Neural crest cell (in vitro differentiated cells): ENCODE measurements at regions not wholly inside any gene's neighbourhood (a gene's known extent, or its start where the extent isn't known, plus 50 kb on each side); places are given as distances from the start of the nearest gene placed in this dataset.

Experiments used
- DNase-seq: peaks from one replicate; pipeline ENCODE4 v3.0.0; 2021; ENCODE audit warnings: low read depth, mixed read lengths, low spot score
- H3K27ac Mint-ChIP-seq: one replicate; pipeline ENCODE4 v1.8.0; 2021; ENCODE audit warnings: mild to moderate bottlenecking, mixed read lengths; ENCODE audit not compliant: unreplicated experiment
- H3K27me3 Mint-ChIP-seq: 2 replicates; pipeline ENCODE4 v1.8.0; 2021; ENCODE audit warnings: low read depth, mild to moderate bottlenecking, mixed read lengths
- H3K36me3 Mint-ChIP-seq: 2 replicates; pipeline ENCODE4 v1.8.0; 2021; ENCODE audit warnings: low read depth, mild to moderate bottlenecking, mixed read lengths
- H3K4me1 Mint-ChIP-seq: 2 replicates; pipeline ENCODE4 v1.8.0; 2021; ENCODE audit warnings: mixed read lengths
- H3K4me3 Mint-ChIP-seq: one replicate; pipeline ENCODE4 v1.8.0; 2021; ENCODE audit warnings: mild to moderate bottlenecking, mixed read lengths
- H3K9me3 Mint-ChIP-seq: 2 replicates; pipeline ENCODE4 v1.8.0; 2021; ENCODE audit warnings: mixed read lengths
- TF ChIP-seq, protein P1 (sequence below): fragments of 200-600 bp; sonication (generic); conservative IDR thresholded peaks from 2 replicates; pipeline ENCODE4 v1.5.0; 2021; ENCODE audit warnings: antibody characterized with exemption, mild to moderate bottlenecking

DNA sequence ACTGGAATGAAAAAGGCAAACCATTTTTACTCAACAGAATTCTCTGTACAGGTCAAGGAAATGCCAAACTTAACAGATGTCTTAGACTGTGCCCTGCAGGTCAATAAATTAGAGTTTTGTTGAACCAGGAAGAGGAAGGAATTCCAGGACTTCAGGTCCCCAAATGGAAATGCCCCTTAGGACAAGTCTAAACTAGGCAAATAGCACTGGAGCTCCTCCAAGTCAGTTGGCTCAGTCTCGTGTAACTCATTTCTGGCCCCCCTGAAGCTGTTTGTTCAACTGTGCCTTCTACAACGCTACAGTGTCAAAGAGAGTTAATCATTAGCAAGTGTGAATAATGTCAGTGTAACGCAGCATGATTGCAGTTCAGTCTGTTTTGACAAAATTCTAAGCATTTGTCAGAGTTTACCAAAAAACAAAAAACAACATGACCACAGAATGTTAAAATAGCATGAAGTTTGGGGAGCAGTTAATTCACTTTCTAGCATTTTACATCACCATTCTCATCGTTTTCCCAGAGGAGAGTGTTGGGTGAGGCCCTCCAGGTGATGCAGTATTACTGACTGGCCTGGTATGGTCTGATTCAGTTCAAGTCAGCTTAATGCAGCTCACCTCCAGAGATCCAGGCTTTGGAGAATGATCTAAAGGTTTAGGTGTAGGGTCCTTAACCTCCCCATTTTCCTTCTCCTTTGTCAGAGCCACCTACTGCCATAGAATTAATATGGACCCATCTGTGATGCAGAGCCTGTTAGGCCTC, 108.1 kb downstream of the AQP4 start:
- no peaks in the 10 kb centered on the region for H3K27me3 Mint-ChIP-seq
- H3K36me3 Mint-ChIP-seq, result no peaks in the 10 kb centered on the region
- no peak for DNase-seq
- peaks cover 2% of the 10 kb centered on the region for H3K9me3 Mint-ChIP-seq
- TF ChIP-seq, protein P1, sequence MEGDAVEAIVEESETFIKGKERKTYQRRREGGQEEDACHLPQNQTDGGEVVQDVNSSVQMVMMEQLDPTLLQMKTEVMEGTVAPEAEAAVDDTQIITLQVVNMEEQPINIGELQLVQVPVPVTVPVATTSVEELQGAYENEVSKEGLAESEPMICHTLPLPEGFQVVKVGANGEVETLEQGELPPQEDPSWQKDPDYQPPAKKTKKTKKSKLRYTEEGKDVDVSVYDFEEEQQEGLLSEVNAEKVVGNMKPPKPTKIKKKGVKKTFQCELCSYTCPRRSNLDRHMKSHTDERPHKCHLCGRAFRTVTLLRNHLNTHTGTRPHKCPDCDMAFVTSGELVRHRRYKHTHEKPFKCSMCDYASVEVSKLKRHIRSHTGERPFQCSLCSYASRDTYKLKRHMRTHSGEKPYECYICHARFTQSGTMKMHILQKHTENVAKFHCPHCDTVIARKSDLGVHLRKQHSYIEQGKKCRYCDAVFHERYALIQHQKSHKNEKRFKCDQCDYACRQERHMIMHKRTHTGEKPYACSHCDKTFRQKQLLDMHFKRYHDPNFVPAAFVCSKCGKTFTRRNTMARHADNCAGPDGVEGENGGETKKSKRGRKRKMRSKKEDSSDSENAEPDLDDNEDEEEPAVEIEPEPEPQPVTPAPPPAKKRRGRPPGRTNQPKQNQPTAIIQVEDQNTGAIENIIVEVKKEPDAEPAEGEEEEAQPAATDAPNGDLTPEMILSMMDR, result no peak
- H3K4me1 Mint-ChIP-seq, result peaks cover 15% of the 10 kb centered on the region
- H3K4me3 Mint-ChIP-seq, result no peak overlapping the region
- no peak overlapping the region for H3K27ac Mint-ChIP-seq

DNA sequence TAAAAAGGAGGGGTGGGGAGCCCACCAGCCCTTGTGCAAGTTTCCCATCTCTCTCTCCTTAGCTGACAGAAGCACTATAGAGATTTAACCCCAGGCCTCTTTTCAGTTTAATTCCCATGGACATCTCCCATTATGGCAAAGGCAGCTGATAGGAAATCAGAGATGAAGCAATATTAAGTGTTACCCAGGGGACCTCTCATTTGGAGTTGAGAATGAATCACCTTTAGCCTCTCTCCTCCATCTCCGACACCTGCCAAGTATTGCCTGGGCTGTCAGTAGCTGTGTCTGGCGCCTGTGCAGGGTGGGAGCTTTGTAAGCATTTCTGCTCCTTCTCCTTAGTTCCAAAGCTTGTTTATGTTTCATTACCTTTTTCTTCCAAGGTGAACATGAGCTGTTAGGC, 109.0 kb downstream of the AQP4 start:
- Mint-ChIP-seq H3K4me3 (no peak overlapping the region), H3K4me1 (peaks cover 15% of the 10 kb centered on the region), H3K36me3 (no peaks in the 10 kb centered on the region), H3K9me3 (no peaks in the 10 kb centered on the region), H3K27ac (no peak overlapping the region), H3K27me3 (no peaks in the 10 kb centered on the region)
- TF ChIP-seq, protein P1, result no peak
- DNase-seq, result no peak

DNA sequence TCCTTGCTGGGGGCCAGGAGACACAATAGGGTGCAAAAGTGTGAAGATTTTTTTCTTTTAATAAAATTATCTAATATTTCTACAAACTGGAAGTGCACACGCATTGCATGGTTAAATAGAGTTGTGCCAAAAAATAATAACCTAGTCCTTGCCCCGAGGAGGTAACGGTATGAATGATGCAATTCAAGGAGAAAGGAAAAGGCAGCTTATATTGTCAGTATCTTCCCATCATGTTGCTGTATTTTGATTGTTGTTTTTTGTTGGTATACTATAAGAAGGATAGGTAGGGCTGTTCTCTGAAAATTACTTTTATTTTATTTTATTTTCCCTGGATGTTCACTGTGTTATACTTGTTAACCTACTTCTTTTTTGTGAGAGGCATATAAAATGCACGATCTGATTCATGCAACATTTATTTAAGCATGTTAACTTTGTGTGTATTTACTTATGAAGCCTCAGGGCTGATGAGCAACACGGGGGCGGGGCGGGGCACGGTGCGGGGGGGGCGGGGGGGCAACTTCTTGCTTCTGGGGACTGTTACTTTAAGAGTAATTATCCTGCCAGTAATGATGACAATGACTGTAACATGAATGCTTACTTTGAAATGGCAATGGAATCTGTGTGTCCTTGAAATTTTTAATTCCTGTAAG, 118.6 kb downstream of the AQP4 start:
- no peak overlapping the region for H3K27ac Mint-ChIP-seq
- TF ChIP-seq, protein P1, result no peak
- no peak for DNase-seq
- no peak overlapping the region for H3K4me3 Mint-ChIP-seq
- no peaks in the 10 kb centered on the region for H3K9me3 Mint-ChIP-seq
- H3K27me3 Mint-ChIP-seq, result no peaks in the 10 kb centered on the region
- peaks cover 24% of the 10 kb centered on the region for H3K4me1 Mint-ChIP-seq
- H3K36me3 Mint-ChIP-seq, result no peaks in the 10 kb centered on the region

DNA sequence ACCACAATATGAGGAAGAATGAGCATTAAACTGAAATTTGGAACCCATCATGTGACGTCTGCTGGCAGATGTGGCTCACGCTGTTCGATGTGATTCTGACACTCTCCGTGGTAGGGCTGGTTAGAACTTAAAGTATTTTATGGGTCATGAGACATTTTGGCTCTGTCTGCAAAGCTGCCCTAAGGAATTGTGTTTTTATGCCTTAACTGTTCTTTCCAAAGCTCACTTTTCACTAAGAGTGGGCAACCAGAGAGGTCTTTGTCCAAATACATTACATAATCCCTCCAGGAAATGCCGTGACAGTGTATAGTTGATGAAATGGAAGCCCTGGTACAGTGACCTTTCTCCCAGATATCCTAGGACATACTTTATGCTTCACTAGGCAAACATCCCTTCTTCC, 119.1 kb downstream of the AQP4 start:
- Mint-ChIP-seq H3K4me1 (peaks cover 24% of the 10 kb centered on the region), H3K27ac (peak overlapping the region; percentile 69), H3K36me3 (no peaks in the 10 kb centered on the region), H3K27me3 (no peaks in the 10 kb centered on the region), H3K9me3 (no peaks in the 10 kb centered on the region), H3K4me3 (no peak overlapping the region)
- TF ChIP-seq, protein P1, result no peak
- no peak for DNase-seq

DNA sequence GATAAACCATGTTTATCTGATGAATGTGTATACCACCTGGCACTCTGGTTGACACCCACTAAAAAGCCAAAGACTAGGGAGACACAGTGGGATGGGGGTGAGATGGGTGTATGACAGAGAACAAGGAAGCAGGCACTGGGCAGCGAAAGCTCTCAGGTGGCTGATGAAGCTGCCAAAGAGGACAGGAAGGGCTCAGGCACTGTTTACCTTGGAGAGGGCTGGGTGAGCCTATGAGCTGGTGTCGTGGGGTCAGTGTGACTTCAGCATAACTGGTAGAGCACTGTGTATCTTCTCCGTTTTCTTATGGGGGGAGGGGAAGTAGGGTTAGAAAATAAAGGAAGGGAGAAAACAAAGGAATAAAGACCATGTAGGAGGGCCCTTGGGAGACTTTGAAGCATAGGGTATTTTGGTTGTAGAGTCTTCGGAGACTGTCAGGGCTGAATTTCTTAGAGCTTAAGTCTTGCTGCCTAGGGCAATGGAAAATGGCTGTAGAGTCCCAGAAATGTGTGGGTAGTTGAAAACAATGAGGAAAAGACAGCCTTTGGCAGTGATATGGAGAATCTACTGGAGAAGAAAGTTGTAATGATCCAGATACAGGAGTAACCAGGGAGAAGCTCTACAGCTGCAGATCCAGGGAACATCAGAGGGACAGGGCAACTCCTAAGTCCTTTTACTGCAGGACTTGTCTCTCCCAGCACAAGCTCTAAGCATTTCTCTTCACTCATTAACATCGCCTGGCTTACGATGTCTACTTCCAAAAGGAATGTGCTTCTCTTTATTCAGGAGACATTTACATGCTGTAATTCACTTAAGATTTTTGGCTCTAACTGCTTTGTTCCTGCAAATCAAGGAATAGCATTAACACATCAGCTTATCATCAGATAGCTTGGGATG, 120.0 kb downstream of the AQP4 start:
- no peak for DNase-seq
- H3K9me3 Mint-ChIP-seq, result no peaks in the 10 kb centered on the region
- H3K4me3 Mint-ChIP-seq, result no peak overlapping the region
- H3K4me1 Mint-ChIP-seq, result peaks cover 24% of the 10 kb centered on the region
- H3K36me3 Mint-ChIP-seq, result no peaks in the 10 kb centered on the region
- H3K27ac Mint-ChIP-seq, result peak overlapping the region; percentile 35
- TF ChIP-seq, protein P1, result no peak
- no peaks in the 10 kb centered on the region for H3K27me3 Mint-ChIP-seq
